HL-60 (cell line): ENCODE measurements at regions not wholly inside any gene's neighbourhood (a gene's known extent, or its start where the extent isn't known, plus 50 kb on each side); places are given as distances from the start of the nearest gene placed in this dataset.

Source experiments
- DNase-seq, 2 experiments: peaks; one replicate each; pipeline ENCODE4 v3.0.0-alpha.2; 2010 to 2020; ENCODE audit warnings: low read depth in 1 of 2, low spot score in 1 of 2
- H3K27ac ChIP-seq: fragments of 250-450 bp; sonication (Bioruptor Pico); replicated peaks from 2 replicates; pipeline ENCODE4 v1.5.1; 2020; ENCODE audit warnings: mild to moderate bottlenecking, moderate library complexity
- H3K27me3 ChIP-seq: fragments of 250-450 bp; sonication (Bioruptor Pico); 2 replicates; pipeline ENCODE4 v1.5.1; 2021; ENCODE audit warnings: mild to moderate bottlenecking, moderate library complexity; ENCODE audit not compliant: insufficient read depth, poor library complexity, severe bottlenecking
- H3K4me3 ChIP-seq: replicated peaks from 2 replicates; pipeline ENCODE4 v1.5.1; 2011; ENCODE audit warnings: mild to moderate bottlenecking, control low read depth, low read length; ENCODE audit not compliant: insufficient read depth
- GABPA ChIP-seq: IDR thresholded peaks from 2 replicates; pipeline ENCODE4 v1.6.1; 2012; ENCODE audit warnings: low read depth
- POLR2AphosphoS5 ChIP-seq: IDR thresholded peaks from 2 replicates; pipeline ENCODE4 v1.6.1; 2012; ENCODE audit warnings: low read depth
- SPI1 ChIP-seq: IDR thresholded peaks from 2 replicates; pipeline ENCODE4 v1.6.1; 2012; ENCODE audit warnings: low read depth, mild to moderate bottlenecking, borderline replicate concordance
- TF ChIP-seq, protein P1 (sequence below): IDR thresholded peaks from one replicate; pipeline ENCODE4 v1.5.1; 2011; ENCODE audit warnings: low read length, control low read depth, inconsistent platforms; ENCODE audit not compliant: insufficient read depth
- TF ChIP-seq, protein P2 (sequence below): IDR thresholded peaks from 2 replicates; pipeline ENCODE4 v1.6.1; 2012; ENCODE audit warnings: low read depth; ENCODE audit not compliant: insufficient replicate concordance

DNA sequence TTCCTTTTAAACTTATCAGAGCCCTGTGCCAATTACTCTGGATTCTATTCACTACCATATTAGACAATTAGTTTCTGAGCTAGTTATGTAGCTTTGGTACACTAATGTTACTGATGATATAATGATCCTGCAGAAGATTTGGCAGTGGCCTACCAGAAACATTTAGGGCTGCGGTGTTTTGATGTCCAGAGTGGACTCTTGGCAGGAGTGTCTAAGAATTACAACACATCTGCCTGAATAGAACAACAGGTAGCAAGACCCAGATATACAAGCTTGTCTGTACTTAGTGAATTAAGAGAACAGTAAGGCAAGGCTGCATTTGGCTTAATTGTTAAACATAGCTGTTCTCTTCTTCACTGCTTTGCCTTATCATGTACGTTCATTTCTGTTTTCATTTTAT lies 691.6 kb upstream of the FBXO33 start:
- no peak for DNase-seq
- H3K27ac ChIP-seq = no peak overlapping the region
- no peak overlapping the region for H3K4me3 ChIP-seq
- TF ChIP-seq GABPA = no peak
- TF ChIP-seq, protein P1, sequence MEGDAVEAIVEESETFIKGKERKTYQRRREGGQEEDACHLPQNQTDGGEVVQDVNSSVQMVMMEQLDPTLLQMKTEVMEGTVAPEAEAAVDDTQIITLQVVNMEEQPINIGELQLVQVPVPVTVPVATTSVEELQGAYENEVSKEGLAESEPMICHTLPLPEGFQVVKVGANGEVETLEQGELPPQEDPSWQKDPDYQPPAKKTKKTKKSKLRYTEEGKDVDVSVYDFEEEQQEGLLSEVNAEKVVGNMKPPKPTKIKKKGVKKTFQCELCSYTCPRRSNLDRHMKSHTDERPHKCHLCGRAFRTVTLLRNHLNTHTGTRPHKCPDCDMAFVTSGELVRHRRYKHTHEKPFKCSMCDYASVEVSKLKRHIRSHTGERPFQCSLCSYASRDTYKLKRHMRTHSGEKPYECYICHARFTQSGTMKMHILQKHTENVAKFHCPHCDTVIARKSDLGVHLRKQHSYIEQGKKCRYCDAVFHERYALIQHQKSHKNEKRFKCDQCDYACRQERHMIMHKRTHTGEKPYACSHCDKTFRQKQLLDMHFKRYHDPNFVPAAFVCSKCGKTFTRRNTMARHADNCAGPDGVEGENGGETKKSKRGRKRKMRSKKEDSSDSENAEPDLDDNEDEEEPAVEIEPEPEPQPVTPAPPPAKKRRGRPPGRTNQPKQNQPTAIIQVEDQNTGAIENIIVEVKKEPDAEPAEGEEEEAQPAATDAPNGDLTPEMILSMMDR = no peak
- no peak for TF ChIP-seq POLR2AphosphoS5
- TF ChIP-seq, protein P2, sequence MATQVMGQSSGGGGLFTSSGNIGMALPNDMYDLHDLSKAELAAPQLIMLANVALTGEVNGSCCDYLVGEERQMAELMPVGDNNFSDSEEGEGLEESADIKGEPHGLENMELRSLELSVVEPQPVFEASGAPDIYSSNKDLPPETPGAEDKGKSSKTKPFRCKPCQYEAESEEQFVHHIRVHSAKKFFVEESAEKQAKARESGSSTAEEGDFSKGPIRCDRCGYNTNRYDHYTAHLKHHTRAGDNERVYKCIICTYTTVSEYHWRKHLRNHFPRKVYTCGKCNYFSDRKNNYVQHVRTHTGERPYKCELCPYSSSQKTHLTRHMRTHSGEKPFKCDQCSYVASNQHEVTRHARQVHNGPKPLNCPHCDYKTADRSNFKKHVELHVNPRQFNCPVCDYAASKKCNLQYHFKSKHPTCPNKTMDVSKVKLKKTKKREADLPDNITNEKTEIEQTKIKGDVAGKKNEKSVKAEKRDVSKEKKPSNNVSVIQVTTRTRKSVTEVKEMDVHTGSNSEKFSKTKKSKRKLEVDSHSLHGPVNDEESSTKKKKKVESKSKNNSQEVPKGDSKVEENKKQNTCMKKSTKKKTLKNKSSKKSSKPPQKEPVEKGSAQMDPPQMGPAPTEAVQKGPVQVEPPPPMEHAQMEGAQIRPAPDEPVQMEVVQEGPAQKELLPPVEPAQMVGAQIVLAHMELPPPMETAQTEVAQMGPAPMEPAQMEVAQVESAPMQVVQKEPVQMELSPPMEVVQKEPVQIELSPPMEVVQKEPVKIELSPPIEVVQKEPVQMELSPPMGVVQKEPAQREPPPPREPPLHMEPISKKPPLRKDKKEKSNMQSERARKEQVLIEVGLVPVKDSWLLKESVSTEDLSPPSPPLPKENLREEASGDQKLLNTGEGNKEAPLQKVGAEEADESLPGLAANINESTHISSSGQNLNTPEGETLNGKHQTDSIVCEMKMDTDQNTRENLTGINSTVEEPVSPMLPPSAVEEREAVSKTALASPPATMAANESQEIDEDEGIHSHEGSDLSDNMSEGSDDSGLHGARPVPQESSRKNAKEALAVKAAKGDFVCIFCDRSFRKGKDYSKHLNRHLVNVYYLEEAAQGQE = no peak
- TF ChIP-seq SPI1 = no peak
- no peaks in the 10 kb centered on the region for H3K27me3 ChIP-seq

DNA sequence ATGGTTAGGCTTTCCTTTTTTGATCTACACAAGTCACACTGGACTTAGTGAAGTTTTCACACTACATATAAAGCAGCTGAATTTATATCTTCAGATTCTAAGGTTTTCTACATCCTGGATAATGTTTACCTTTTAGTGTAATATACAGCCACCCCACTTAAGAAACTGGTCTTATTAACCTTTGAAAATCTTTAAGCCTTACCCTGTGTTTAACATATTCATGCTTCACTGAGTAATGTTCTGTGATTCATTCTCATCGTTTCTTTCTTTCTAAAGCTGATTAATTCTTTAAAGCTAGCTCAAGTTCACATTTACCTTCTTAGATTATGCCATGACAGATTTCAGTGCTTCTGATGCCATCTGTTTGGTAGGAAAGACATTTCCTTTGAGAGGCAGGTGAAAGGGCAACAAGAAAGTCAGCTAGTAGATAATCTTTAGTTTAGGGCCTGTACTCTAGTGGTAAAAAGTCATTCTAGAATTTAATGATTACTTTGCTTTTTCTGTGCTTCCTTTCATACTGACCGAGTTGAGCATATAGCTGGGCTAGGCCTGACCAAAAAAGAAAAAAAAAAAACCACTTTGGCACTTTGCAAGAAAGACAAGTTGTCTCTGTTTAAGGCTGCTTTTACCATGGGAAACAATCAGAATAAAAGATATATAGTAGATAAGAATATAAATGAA lies 690.9 kb upstream of the FBXO33 start:
- TF ChIP-seq POLR2AphosphoS5 = no peak
- TF ChIP-seq SPI1 = no peak
- TF ChIP-seq, protein P2 = no peak
- TF ChIP-seq, protein P1 = no peak
- TF ChIP-seq GABPA = no peak
- Histone ChIP-seq H3K4me3 (no peak overlapping the region), H3K27me3 (no peaks in the 10 kb centered on the region), H3K27ac (no peak overlapping the region)
- no peak for DNase-seq

DNA sequence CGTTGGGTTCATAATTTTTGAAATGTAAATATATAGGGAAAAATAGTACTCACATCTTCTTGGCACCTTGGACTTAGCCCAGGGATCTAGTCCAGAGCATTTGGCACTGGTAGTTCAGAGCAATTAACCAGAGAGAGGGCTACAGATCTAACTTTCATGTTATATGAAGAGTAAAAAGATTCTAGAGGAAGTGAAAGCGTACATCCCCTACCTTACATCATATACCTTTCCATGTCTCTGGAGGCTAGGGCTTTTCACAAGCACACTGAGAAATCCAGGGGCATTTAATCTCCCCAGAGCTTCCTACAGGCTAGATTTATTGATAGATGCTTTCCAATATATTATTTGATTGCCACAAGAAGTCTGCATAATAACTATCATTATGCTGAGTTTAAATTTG lies 687.5 kb upstream of the FBXO33 start:
- no peak for TF ChIP-seq GABPA
- TF ChIP-seq, protein P2 = no peak
- TF ChIP-seq SPI1 = no peak
- TF ChIP-seq POLR2AphosphoS5 = no peak
- TF ChIP-seq, protein P1 = no peak

More for the DNA sequence above, 687.5 kb upstream of the FBXO33 start:
- DNase-seq = no peak
- Histone ChIP-seq H3K27me3 (no peaks in the 10 kb centered on the region), H3K27ac (no peak overlapping the region), H3K4me3 (no peak overlapping the region)
